Fibroblast of gingiva (primary cell): ENCODE measurements at regions not wholly inside any gene's neighbourhood (a gene's known extent, or its start where the extent isn't known, plus 50 kb on each side); places are given as distances from the start of the nearest gene placed in this dataset.

Source experiments
- DNase-seq: peaks from one replicate; pipeline ENCODE4 v3.0.0-alpha.2; 2011; ENCODE audit warnings: low read depth

- no peak for DNase-seq
Observed at GRCh38 chr6:14274546-14275492, 157.2 kb downstream of the CD83 start.

- peak; percentile 5 for DNase-seq
Observed at GRCh38 chr6:14275493-14275851, 157.9 kb downstream of the CD83 start.

- no peak for DNase-seq
Observed at GRCh38 chr6:14276071-14276470, 158.5 kb downstream of the CD83 start.

- DNase-seq: no peak
Observed at GRCh38 chr6:14276667-14277404, 159.3 kb downstream of the CD83 start.

- no peak for DNase-seq
Observed at GRCh38 chr6:14277405-14277930, 159.9 kb downstream of the CD83 start.

- DNase-seq: no peak
Observed at GRCh38 chr6:14278006-14278405, 160.4 kb downstream of the CD83 start.

GRCh38 chr6:14278446-14278845 is 160.9 kb downstream of the CD83 start:
- DNase-seq: no peak

- no peak for DNase-seq
Observed at GRCh38 chr6:14280006-14280510, 162.5 kb downstream of the CD83 start.

- no peak for DNase-seq
Observed at GRCh38 chr6:14280766-14281293, 163.3 kb downstream of the CD83 start.

- peak; percentile 35 for DNase-seq
Observed at GRCh38 chr6:14281811-14282660, 164.5 kb downstream of the CD83 start.

- DNase-seq: no peak
Observed at GRCh38 chr6:14282854-14283505, 165.4 kb downstream of the CD83 start.

- peak; percentile 53 for DNase-seq
Observed at GRCh38 chr6:14283600-14284235, 166.1 kb downstream of the CD83 start.

GRCh38 chr6:14284969-14285590 is 167.5 kb downstream of the CD83 start:
- DNase-seq: no peak

- DNase-seq: peak; percentile 88
Observed at GRCh38 chr6:14286144-14286543, 168.6 kb downstream of the CD83 start.

GRCh38 chr6:14286634-14287428 is 169.3 kb downstream of the CD83 start:
- no peak for DNase-seq

GRCh38 chr6:14287707-14288106 is 170.1 kb downstream of the CD83 start:
- DNase-seq: no peak

- DNase-seq: no peak
Observed at GRCh38 chr6:14288910-14289309, 171.3 kb downstream of the CD83 start.

GRCh38 chr6:14290041-14290771 is 172.6 kb downstream of the CD83 start:
- DNase-seq: no peak
